Adipocyte (in vitro differentiated cells): ENCODE measurements at regions not wholly inside any gene's neighbourhood (a gene's known extent, or its start where the extent isn't known, plus 50 kb on each side); places are given as distances from the start of the nearest gene placed in this dataset.

Experiments
- DNase-seq: peaks from one replicate; pipeline ENCODE4 v3.0.0-alpha.2; 2015; ENCODE audit warnings: low read depth
- H3K27me3 ChIP-seq: replicated peaks from 2 replicates; pipeline ENCODE4 v1.7.0; 2013; ENCODE audit warnings: mild to moderate bottlenecking, low read length, moderate library complexity; ENCODE audit not compliant: control insufficient read depth, insufficient read depth
- H3K36me3 ChIP-seq: 2 replicates; pipeline ENCODE4 v1.7.0; 2013; ENCODE audit warnings: low read length, mild to moderate bottlenecking, moderate library complexity; ENCODE audit not compliant: control insufficient read depth, insufficient read depth, severe bottlenecking
- H3K4me1 ChIP-seq: 2 replicates; pipeline ENCODE4 v1.7.0; 2013; ENCODE audit warnings: mild to moderate bottlenecking, low read length, moderate library complexity; ENCODE audit not compliant: control insufficient read depth, insufficient read depth
- H3K4me3 ChIP-seq: 2 replicates; pipeline ENCODE4 v1.7.0; 2013; ENCODE audit warnings: mild to moderate bottlenecking, low read length, moderate library complexity
- H3K9ac ChIP-seq: 2 replicates; pipeline ENCODE4 v1.7.0; 2013; ENCODE audit warnings: mild to moderate bottlenecking, low read length, moderate library complexity
- H3K9me3 ChIP-seq: 2 replicates; pipeline ENCODE4 v1.7.0; 2013; ENCODE audit warnings: mild to moderate bottlenecking, low read length, moderate library complexity; ENCODE audit not compliant: control insufficient read depth

- DNase-seq, result no peak
- H3K9me3 ChIP-seq, result peaks cover 9% of the 10 kb centered on the region
- no peaks in the 10 kb centered on the region for H3K36me3 ChIP-seq
- no peak overlapping the region for H3K4me3 ChIP-seq
- H3K9ac ChIP-seq, result no peak overlapping the region
- H3K4me1 ChIP-seq, result no peaks in the 10 kb centered on the region
- H3K27me3 ChIP-seq, result peaks cover 20% of the 10 kb centered on the region
Observed at GRCh38 chrX:109266034-109266433, 215.9 kb downstream of the GUCY2F start.

GRCh38 chrX:109264878-109265277, 217.0 kb downstream of the GUCY2F start:
- Histone ChIP-seq H3K4me3 (no peak overlapping the region), H3K27me3 (peaks cover 20% of the 10 kb centered on the region), H3K36me3 (no peaks in the 10 kb centered on the region), H3K9ac (no peak overlapping the region), H3K9me3 (peaks cover 16% of the 10 kb centered on the region), H3K4me1 (no peaks in the 10 kb centered on the region)
- no peak for DNase-seq

GRCh38 chrX:109261279-109261678, 220.6 kb downstream of the GUCY2F start:
- DNase-seq, result peak; percentile 3
- peaks cover 19% of the 10 kb centered on the region for H3K9me3 ChIP-seq
- no peaks in the 10 kb centered on the region for H3K4me1 ChIP-seq
- H3K27me3 ChIP-seq, result peaks cover 16% of the 10 kb centered on the region
- no peak overlapping the region for H3K9ac ChIP-seq
- H3K36me3 ChIP-seq, result no peaks in the 10 kb centered on the region
- no peak overlapping the region for H3K4me3 ChIP-seq

GRCh38 chrX:109252789-109253188, 229.1 kb downstream of the GUCY2F start:
- no peaks in the 10 kb centered on the region for H3K4me1 ChIP-seq
- no peak overlapping the region for H3K4me3 ChIP-seq
- no peaks in the 10 kb centered on the region for H3K36me3 ChIP-seq
- no peak overlapping the region for H3K9ac ChIP-seq
- H3K9me3 ChIP-seq, result peaks cover 59% of the 10 kb centered on the region
- DNase-seq, result no peak
- H3K27me3 ChIP-seq, result peaks cover 5% of the 10 kb centered on the region

- Histone ChIP-seq H3K4me1 (no peaks in the 10 kb centered on the region), H3K36me3 (no peaks in the 10 kb centered on the region), H3K4me3 (no peak overlapping the region), H3K27me3 (peaks cover 21% of the 10 kb centered on the region), H3K9me3 (peaks cover 24% of the 10 kb centered on the region), H3K9ac (no peak overlapping the region)
- DNase-seq, result no peak
Observed at GRCh38 chrX:109218761-109219160, 263.1 kb downstream of the GUCY2F start.

GRCh38 chrX:109199726-109200125, 282.2 kb downstream of the GUCY2F start:
- Histone ChIP-seq H3K4me1 (peaks cover 15% of the 10 kb centered on the region), H3K9ac (no peak overlapping the region), H3K27me3 (peaks cover 6% of the 10 kb centered on the region), H3K4me3 (no peak overlapping the region), H3K9me3 (peaks cover 22% of the 10 kb centered on the region), H3K36me3 (no peaks in the 10 kb centered on the region)
- peak; percentile 55 for DNase-seq

- no peak for DNase-seq
- Histone ChIP-seq H3K4me1 (no peaks in the 10 kb centered on the region), H3K4me3 (no peak overlapping the region), H3K9me3 (peaks cover 12% of the 10 kb centered on the region), H3K9ac (no peak overlapping the region), H3K36me3 (no peaks in the 10 kb centered on the region), H3K27me3 (peaks cover 32% of the 10 kb centered on the region)
Observed at GRCh38 chrX:109190542-109190941, 291.3 kb downstream of the GUCY2F start.

GRCh38 chrX:109187473-109188168, 294.3 kb downstream of the GUCY2F start:
- no peak overlapping the region for H3K9ac ChIP-seq
- H3K9me3 ChIP-seq, result no peaks in the 10 kb centered on the region
- H3K4me1 ChIP-seq, result no peaks in the 10 kb centered on the region
- H3K4me3 ChIP-seq, result no peak overlapping the region
- H3K36me3 ChIP-seq, result no peaks in the 10 kb centered on the region
- DNase-seq, result no peak
- H3K27me3 ChIP-seq, result peaks cover 28% of the 10 kb centered on the region

- Histone ChIP-seq H3K9ac (no peak overlapping the region), H3K4me3 (no peak overlapping the region), H3K36me3 (no peaks in the 10 kb centered on the region), H3K9me3 (no peaks in the 10 kb centered on the region), H3K4me1 (no peaks in the 10 kb centered on the region), H3K27me3 (peaks cover 25% of the 10 kb centered on the region)
- no peak for DNase-seq
Observed at GRCh38 chrX:109186939-109187338, 294.9 kb downstream of the GUCY2F start.

- Histone ChIP-seq H3K36me3 (no peaks in the 10 kb centered on the region), H3K9me3 (no peaks in the 10 kb centered on the region), H3K27me3 (peaks cover 23% of the 10 kb centered on the region), H3K9ac (no peak overlapping the region), H3K4me3 (no peak overlapping the region), H3K4me1 (no peaks in the 10 kb centered on the region)
- no peak for DNase-seq
Observed at GRCh38 chrX:109184506-109185139, 297.3 kb downstream of the GUCY2F start.

GRCh38 chrX:109172091-109172602, 309.7 kb downstream of the GUCY2F start:
- H3K4me3 ChIP-seq, result no peak overlapping the region
- H3K9ac ChIP-seq, result no peak overlapping the region
- DNase-seq, result no peak
- no peaks in the 10 kb centered on the region for H3K4me1 ChIP-seq
- peaks cover 3% of the 10 kb centered on the region for H3K9me3 ChIP-seq
- H3K27me3 ChIP-seq, result peaks cover 8% of the 10 kb centered on the region
- no peaks in the 10 kb centered on the region for H3K36me3 ChIP-seq
